Breast epithelium (tissue), 3 donors: ENCODE measurements at regions not wholly inside any gene's neighbourhood (a gene's known extent, or its start where the extent isn't known, plus 50 kb on each side); places are given as distances from the start of the nearest gene placed in this dataset.
A peak's percentile ranks its signal among the peaks of the same experiment; 100 is the strongest.

Experiments used
- POLR2A ChIP-seq: fragments of 450-650 bp; IDR thresholded peaks from one replicate; pipeline ENCODE4 v1.6.1; 2016; ENCODE audit warnings: antibody characterized with exemption, mild to moderate bottlenecking, moderate library complexity
- POLR2AphosphoS5 ChIP-seq, 3 donors: sonication (generic); formaldehyde crosslinking; IDR thresholded peaks; one replicate each; pipeline ENCODE4 v1.6.1; 2017; ENCODE audit warnings: antibody characterized with exemption in 3 of 3
- TF ChIP-seq, protein P1 (sequence below), 3 donors: fragments of 450-650 bp; IDR thresholded peaks; one replicate each; pipeline ENCODE4 v1.5.1; 2016 to 2017; ENCODE audit warnings: antibody characterized with exemption in 3 of 3, mild to moderate bottlenecking in 3 of 3, moderate library complexity in 3 of 3

DNA sequence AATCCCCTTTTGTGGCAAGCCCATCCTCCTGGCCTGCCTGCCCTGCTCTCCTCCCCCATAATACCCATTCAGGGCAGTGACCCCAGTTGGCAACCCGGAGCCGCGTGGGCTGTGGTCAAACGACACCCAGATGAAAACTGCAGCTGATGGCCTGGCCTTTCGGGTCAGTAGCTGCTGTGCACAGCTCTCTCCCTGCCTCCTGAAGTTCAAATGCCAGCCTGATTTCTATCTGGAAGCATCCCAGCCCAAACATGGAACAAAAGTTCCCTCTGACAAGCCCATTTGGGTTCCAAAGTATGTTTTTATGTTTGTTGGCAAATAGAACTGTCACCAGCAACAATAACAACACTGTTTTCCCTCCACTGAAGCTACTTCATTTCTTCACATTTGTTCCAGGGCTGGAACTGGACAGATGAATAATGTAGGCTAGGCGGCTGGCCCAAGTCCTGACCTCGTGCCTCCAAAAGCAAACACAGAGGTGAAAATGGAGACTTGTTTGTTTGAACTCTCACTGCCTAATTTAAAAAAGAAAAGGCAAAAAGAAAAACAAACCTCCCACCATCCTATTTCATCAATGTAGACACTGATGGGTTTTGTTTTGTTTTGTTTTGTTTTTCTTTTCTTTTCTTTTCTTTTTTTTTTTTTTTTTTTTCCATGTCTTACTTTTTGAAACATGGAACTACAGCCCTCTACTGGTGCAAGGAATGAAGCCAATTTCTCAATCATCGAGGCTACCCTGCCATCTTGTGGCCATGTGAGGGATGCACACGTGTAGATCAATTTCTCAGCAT is 179.0 kb downstream of the ADSS2 start:
- TF ChIP-seq, protein P1, sequence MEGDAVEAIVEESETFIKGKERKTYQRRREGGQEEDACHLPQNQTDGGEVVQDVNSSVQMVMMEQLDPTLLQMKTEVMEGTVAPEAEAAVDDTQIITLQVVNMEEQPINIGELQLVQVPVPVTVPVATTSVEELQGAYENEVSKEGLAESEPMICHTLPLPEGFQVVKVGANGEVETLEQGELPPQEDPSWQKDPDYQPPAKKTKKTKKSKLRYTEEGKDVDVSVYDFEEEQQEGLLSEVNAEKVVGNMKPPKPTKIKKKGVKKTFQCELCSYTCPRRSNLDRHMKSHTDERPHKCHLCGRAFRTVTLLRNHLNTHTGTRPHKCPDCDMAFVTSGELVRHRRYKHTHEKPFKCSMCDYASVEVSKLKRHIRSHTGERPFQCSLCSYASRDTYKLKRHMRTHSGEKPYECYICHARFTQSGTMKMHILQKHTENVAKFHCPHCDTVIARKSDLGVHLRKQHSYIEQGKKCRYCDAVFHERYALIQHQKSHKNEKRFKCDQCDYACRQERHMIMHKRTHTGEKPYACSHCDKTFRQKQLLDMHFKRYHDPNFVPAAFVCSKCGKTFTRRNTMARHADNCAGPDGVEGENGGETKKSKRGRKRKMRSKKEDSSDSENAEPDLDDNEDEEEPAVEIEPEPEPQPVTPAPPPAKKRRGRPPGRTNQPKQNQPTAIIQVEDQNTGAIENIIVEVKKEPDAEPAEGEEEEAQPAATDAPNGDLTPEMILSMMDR (IDR thresholded peaks at IDR 0.05), result peak; percentile 82 to 98 (median 98)
- TF ChIP-seq POLR2A, result no peak
- TF ChIP-seq POLR2AphosphoS5 (IDR thresholded peaks at IDR 0.05), result peak in 2 of 3 donors; percentile 31 to 52
